Activated CD4-positive, alpha-beta memory T cell treated with anti-CD3 and anti-CD28 coated beads for 36 hours (primary cell): ENCODE measurements at regions not wholly inside any gene's neighbourhood (a gene's known extent, or its start where the extent isn't known, plus 50 kb on each side); places are given as distances from the start of the nearest gene placed in this dataset.
"Not testable (repeated sequence)": the region's sequence is repeated elsewhere in the genome, so short reads cannot be mapped to it uniquely, and the experiment has no call there.

Experiments
- CTCF ChIA-PET: fragments of 350-600 bp; sonication (Branson Sonifier 250); formaldehyde crosslinking; loops from one replicate; lab custom pipeline; 2021; ENCODE audit warnings: antibody characterized with exemption, inconsistent platforms; lab: Charles Lee
- POLR2A ChIA-PET: fragments of 350-600 bp; sonication (Branson Sonifier 250); formaldehyde crosslinking; loops from one replicate; lab custom pipeline; 2021; ENCODE audit warnings: antibody characterized with exemption; lab: Charles Lee
- DNase-seq: peaks from one replicate; pipeline ENCODE4 v3.0.0-alpha.2; 2020
- H3K27ac Mint-ChIP-seq: one replicate; pipeline ENCODE4 v1.8.0; 2021; ENCODE audit warnings: mixed read lengths
- H3K27me3 Mint-ChIP-seq: one replicate; pipeline ENCODE4 v1.8.0; 2021; ENCODE audit warnings: mixed read lengths
- H3K36me3 Mint-ChIP-seq: one replicate; pipeline ENCODE4 v1.8.0; 2021; ENCODE audit warnings: mixed read lengths
- H3K4me1 Mint-ChIP-seq: one replicate; pipeline ENCODE4 v1.8.0; 2021; ENCODE audit warnings: low read depth, mixed read lengths
- H3K4me3 Mint-ChIP-seq: one replicate; pipeline ENCODE4 v1.8.0; 2021; ENCODE audit warnings: mild to moderate bottlenecking, mixed read lengths
- H3K9me3 Mint-ChIP-seq: one replicate; pipeline ENCODE4 v1.8.0; 2021; ENCODE audit warnings: mixed read lengths
- intact Hi-C: fragments of 100-400 bp; cut with micrococcal nuclease; formaldehyde crosslinking; loops from one replicate; pipeline ENCODE4 v1.15.1; 2023

- Mint-ChIP-seq H3K4me3 (no peak overlapping the region), H3K27ac (no peak overlapping the region), H3K4me1 (no peaks in the 10 kb centered on the region), H3K27me3 (no peaks in the 10 kb centered on the region), H3K36me3 (no peaks in the 10 kb centered on the region), H3K9me3 (peaks cover 2% of the 10 kb centered on the region)
- ChIA-PET POLR2A (no interaction called here), CTCF (no interaction called here)
- intact Hi-C loops = no loop called here
- no peak for DNase-seq
Measured at GRCh38 chrX:144214651-144215050, 330.8 kb downstream of the UBE2NL start.

GRCh38 chrX:144219035-144219434 lies 335.2 kb downstream of the UBE2NL start:
- ChIA-PET CTCF (no interaction called here), POLR2A (no interaction called here)
- Mint-ChIP-seq H3K4me3 (no peak overlapping the region), H3K27ac (no peak overlapping the region), H3K27me3 (no peaks in the 10 kb centered on the region), H3K36me3 (no peaks in the 10 kb centered on the region), H3K9me3 (peaks cover 2% of the 10 kb centered on the region), H3K4me1 (no peaks in the 10 kb centered on the region)
- intact Hi-C loops = no loop called here
- no peak for DNase-seq

GRCh38 chrX:144231116-144231785 lies 347.4 kb downstream of the UBE2NL start:
- H3K27ac Mint-ChIP-seq, H3K4me3 Mint-ChIP-seq, POLR2A ChIA-PET, H3K4me1 Mint-ChIP-seq, DNase-seq, H3K36me3 Mint-ChIP-seq, CTCF ChIA-PET, H3K27me3 Mint-ChIP-seq, intact Hi-C loops: not testable (repeated sequence)
- peaks cover 18% of the 10 kb centered on the region for H3K9me3 Mint-ChIP-seq

- Mint-ChIP-seq H3K36me3 (no peaks in the 10 kb centered on the region), H3K27ac (no peak overlapping the region), H3K27me3 (no peaks in the 10 kb centered on the region), H3K4me1 (no peaks in the 10 kb centered on the region), H3K9me3 (no peaks in the 10 kb centered on the region), H3K4me3 (no peak overlapping the region)
- no peak for DNase-seq
- CTCF ChIA-PET = no interaction called here
- intact Hi-C loops = no loop called here
- POLR2A ChIA-PET = no interaction called here
Measured at GRCh38 chrX:144253356-144253755, 369.5 kb downstream of the UBE2NL start.

GRCh38 chrX:144259054-144259453 lies 375.2 kb downstream of the UBE2NL start:
- DNase-seq = no peak
- Mint-ChIP-seq H3K4me1 (no peaks in the 10 kb centered on the region), H3K27ac (no peak overlapping the region), H3K9me3 (no peaks in the 10 kb centered on the region), H3K36me3 (no peaks in the 10 kb centered on the region), H3K4me3 (no peak overlapping the region), H3K27me3 (no peaks in the 10 kb centered on the region)
- ChIA-PET POLR2A (no interaction called here), CTCF (no interaction called here)
- intact Hi-C loops = no loop called here

- CTCF ChIA-PET = no interaction called here
- no peaks in the 10 kb centered on the region for H3K36me3 Mint-ChIP-seq
- H3K9me3 Mint-ChIP-seq = peaks cover 9% of the 10 kb centered on the region
- POLR2A ChIA-PET = no interaction called here
- H3K4me1 Mint-ChIP-seq = no peaks in the 10 kb centered on the region
- DNase-seq = no peak
- no peaks in the 10 kb centered on the region for H3K27me3 Mint-ChIP-seq
- no peak overlapping the region for H3K4me3 Mint-ChIP-seq
- intact Hi-C loops = no loop called here
- H3K27ac Mint-ChIP-seq = no peak overlapping the region
Measured at GRCh38 chrX:144265641-144266040, 381.8 kb downstream of the UBE2NL start.

GRCh38 chrX:144275367-144275766 lies 391.5 kb downstream of the UBE2NL start:
- DNase-seq = no peak
- POLR2A ChIA-PET = no interaction called here
- H3K9me3 Mint-ChIP-seq = peaks cover 9% of the 10 kb centered on the region

GRCh38 chrX:144275843-144276242 lies 392.0 kb downstream of the UBE2NL start:
- no peaks in the 10 kb centered on the region for H3K36me3 Mint-ChIP-seq
- peaks cover 9% of the 10 kb centered on the region for H3K9me3 Mint-ChIP-seq
- no peaks in the 10 kb centered on the region for H3K4me1 Mint-ChIP-seq
- ChIA-PET CTCF (no interaction called here), POLR2A (no interaction called here)
- intact Hi-C loops = no loop called here
- H3K4me3 Mint-ChIP-seq = no peak overlapping the region
- H3K27me3 Mint-ChIP-seq = no peaks in the 10 kb centered on the region
- no peak for DNase-seq
- H3K27ac Mint-ChIP-seq = no peak overlapping the region

More at GRCh38 chrX:144275367-144275766, 391.5 kb downstream of the UBE2NL start:
- intact Hi-C loops = no loop called here
- Mint-ChIP-seq H3K4me1 (no peaks in the 10 kb centered on the region), H3K27ac (no peak overlapping the region), H3K4me3 (no peak overlapping the region), H3K36me3 (no peaks in the 10 kb centered on the region), H3K27me3 (no peaks in the 10 kb centered on the region)
- CTCF ChIA-PET = interaction anchor here (0.6 kb wide), 1 partner anchor 63 kb away, joined by 3 read pairs; no protein-coding TSS in a partner anchor

GRCh38 chrX:144293229-144293628 lies 409.4 kb downstream of the UBE2NL start:
- intact Hi-C loops = no loop called here
- ChIA-PET POLR2A (no interaction called here), CTCF (no interaction called here)
- Mint-ChIP-seq H3K27ac (no peak overlapping the region), H3K9me3 (peaks cover 17% of the 10 kb centered on the region), H3K4me1 (no peaks in the 10 kb centered on the region), H3K36me3 (no peaks in the 10 kb centered on the region), H3K27me3 (no peaks in the 10 kb centered on the region), H3K4me3 (no peak overlapping the region)
- DNase-seq = no peak

GRCh38 chrX:144295921-144296320 lies 412.1 kb downstream of the UBE2NL start:
- intact Hi-C loops = no loop called here
- CTCF ChIA-PET = no interaction called here

GRCh38 chrX:144297221-144297620 lies 413.4 kb downstream of the UBE2NL start:
- H3K36me3 Mint-ChIP-seq = no peaks in the 10 kb centered on the region
- H3K4me1 Mint-ChIP-seq = no peaks in the 10 kb centered on the region
- no peak for DNase-seq
- no peak overlapping the region for H3K4me3 Mint-ChIP-seq
- intact Hi-C loops = no loop called here
- POLR2A ChIA-PET = no interaction called here
- CTCF ChIA-PET = no interaction called here
- H3K9me3 Mint-ChIP-seq = peaks cover 8% of the 10 kb centered on the region
- H3K27ac Mint-ChIP-seq = no peak overlapping the region
- no peaks in the 10 kb centered on the region for H3K27me3 Mint-ChIP-seq

More at GRCh38 chrX:144295921-144296320, 412.1 kb downstream of the UBE2NL start:
- H3K4me3 Mint-ChIP-seq = no peak overlapping the region
- POLR2A ChIA-PET = no interaction called here
- H3K27me3 Mint-ChIP-seq = no peaks in the 10 kb centered on the region
- H3K27ac Mint-ChIP-seq = no peak overlapping the region
- no peak for DNase-seq
- H3K4me1 Mint-ChIP-seq = no peaks in the 10 kb centered on the region
- no peaks in the 10 kb centered on the region for H3K36me3 Mint-ChIP-seq
- peaks cover 5% of the 10 kb centered on the region for H3K9me3 Mint-ChIP-seq

GRCh38 chrX:144327495-144327894 lies 443.6 kb downstream of the UBE2NL start:
- intact Hi-C loops = no loop called here
- Mint-ChIP-seq H3K36me3 (no peaks in the 10 kb centered on the region), H3K27me3 (no peaks in the 10 kb centered on the region), H3K4me1 (no peaks in the 10 kb centered on the region), H3K9me3 (no peaks in the 10 kb centered on the region), H3K27ac (no peak overlapping the region), H3K4me3 (no peak overlapping the region)
- no peak for DNase-seq
- ChIA-PET POLR2A (no interaction called here), CTCF (no interaction called here)

- Mint-ChIP-seq H3K27me3 (no peaks in the 10 kb centered on the region), H3K36me3 (no peaks in the 10 kb centered on the region), H3K9me3 (peaks cover 4% of the 10 kb centered on the region), H3K4me1 (no peaks in the 10 kb centered on the region), H3K27ac (no peak overlapping the region), H3K4me3 (no peak overlapping the region)
- CTCF ChIA-PET = no interaction called here
- intact Hi-C loops = no loop called here
- no peak for DNase-seq
- POLR2A ChIA-PET = no interaction called here
Measured at GRCh38 chrX:144333429-144333828, 449.6 kb downstream of the UBE2NL start.
